Nephron (organoid): ENCODE measurements at regions not wholly inside any gene's neighbourhood (a gene's known extent, or its start where the extent isn't known, plus 50 kb on each side); places are given as distances from the start of the nearest gene placed in this dataset.

Source experiments
- H3K27ac Mint-ChIP-seq, 3 experiments: 2 replicates each; pipeline ENCODE4 v1.8.0; 2020; ENCODE audit warnings: mixed read lengths in 3 of 3, mild to moderate bottlenecking in 2 of 3, moderate library complexity in 1 of 3
- H3K27me3 Mint-ChIP-seq: 2 replicates; pipeline ENCODE4 v1.8.0; 2021; ENCODE audit warnings: low read depth, mild to moderate bottlenecking, moderate library complexity, mixed read lengths
- H3K36me3 Mint-ChIP-seq: 2 replicates; pipeline ENCODE4 v1.8.0; 2020; ENCODE audit warnings: low read depth, mixed read lengths
- H3K4me1 Mint-ChIP-seq: 2 replicates; pipeline ENCODE4 v1.8.0; 2020; ENCODE audit warnings: mixed read lengths
- H3K4me3 Mint-ChIP-seq, 3 experiments: 2 replicates each; pipeline ENCODE4 v1.8.0; 2020; ENCODE audit warnings: mild to moderate bottlenecking in 3 of 3, mixed read lengths in 3 of 3, moderate library complexity in 2 of 3
- H3K9me3 Mint-ChIP-seq: 2 replicates; pipeline ENCODE4 v1.8.0; 2020; ENCODE audit warnings: mixed read lengths
- TF ChIP-seq, protein P1 (sequence below), 3 experiments: fragments of 200-600 bp; sonication (generic); IDR thresholded peaks; one replicate each; pipeline ENCODE4 v1.5.0; 2021; ENCODE audit warnings: antibody characterized with exemption in 3 of 3; ENCODE audit not compliant: unreplicated experiment in 3 of 3

DNA sequence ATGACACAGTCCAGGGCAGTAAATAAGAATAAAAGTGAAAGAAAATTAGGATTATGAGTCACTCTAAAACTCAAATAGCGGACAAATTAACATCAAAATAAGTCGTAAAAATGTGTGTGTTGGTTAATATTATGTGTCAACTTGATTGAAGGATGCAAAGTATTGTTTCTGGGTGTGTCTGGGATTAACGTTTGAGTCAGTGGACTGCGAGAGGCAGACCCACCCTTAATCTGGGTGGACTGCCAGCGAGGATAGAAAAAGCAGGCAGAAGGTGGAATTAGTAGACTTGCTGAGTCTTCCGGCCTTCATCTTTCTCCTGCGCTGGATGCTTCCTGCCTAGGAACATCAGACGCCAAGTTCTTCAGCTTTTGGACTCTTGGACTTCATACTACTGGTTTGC lies 324.3 kb upstream of the PCDH10 start:
- H3K4me1 Mint-ChIP-seq, result no peaks in the 10 kb centered on the region
- no peaks in the 10 kb centered on the region for H3K36me3 Mint-ChIP-seq
- no peak overlapping the region for H3K4me3 Mint-ChIP-seq
- H3K9me3 Mint-ChIP-seq, result no peaks in the 10 kb centered on the region
- no peak overlapping the region for H3K27ac Mint-ChIP-seq
- no peaks in the 10 kb centered on the region for H3K27me3 Mint-ChIP-seq
- TF ChIP-seq, protein P1, sequence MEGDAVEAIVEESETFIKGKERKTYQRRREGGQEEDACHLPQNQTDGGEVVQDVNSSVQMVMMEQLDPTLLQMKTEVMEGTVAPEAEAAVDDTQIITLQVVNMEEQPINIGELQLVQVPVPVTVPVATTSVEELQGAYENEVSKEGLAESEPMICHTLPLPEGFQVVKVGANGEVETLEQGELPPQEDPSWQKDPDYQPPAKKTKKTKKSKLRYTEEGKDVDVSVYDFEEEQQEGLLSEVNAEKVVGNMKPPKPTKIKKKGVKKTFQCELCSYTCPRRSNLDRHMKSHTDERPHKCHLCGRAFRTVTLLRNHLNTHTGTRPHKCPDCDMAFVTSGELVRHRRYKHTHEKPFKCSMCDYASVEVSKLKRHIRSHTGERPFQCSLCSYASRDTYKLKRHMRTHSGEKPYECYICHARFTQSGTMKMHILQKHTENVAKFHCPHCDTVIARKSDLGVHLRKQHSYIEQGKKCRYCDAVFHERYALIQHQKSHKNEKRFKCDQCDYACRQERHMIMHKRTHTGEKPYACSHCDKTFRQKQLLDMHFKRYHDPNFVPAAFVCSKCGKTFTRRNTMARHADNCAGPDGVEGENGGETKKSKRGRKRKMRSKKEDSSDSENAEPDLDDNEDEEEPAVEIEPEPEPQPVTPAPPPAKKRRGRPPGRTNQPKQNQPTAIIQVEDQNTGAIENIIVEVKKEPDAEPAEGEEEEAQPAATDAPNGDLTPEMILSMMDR (IDR thresholded peaks at IDR 0.05; ENCODE audit: unreplicated experiment in 3 of 3), result no peak

DNA sequence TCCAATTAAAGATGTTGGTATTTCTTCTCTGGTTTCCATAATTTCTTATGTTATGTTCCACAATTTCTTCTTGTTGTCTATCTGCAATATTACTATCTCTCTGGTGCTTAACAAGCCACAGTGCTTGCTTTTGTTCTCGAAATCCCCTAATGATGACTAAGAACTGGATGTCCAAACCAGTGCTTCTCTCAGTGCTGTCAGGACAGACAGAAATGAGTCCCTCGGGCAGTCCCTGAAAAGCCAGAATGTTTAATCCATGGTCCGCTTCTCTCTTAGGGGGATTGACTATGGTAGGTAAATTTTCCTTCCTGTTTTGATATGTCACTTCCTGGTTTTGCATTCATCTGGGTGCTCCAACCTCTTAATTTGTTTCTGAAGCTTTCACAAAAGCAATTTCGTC lies 321.6 kb upstream of the PCDH10 start:
- TF ChIP-seq, protein P1 (IDR thresholded peaks at IDR 0.05; ENCODE audit: unreplicated experiment in 3 of 3), result no peak
- Mint-ChIP-seq H3K4me3 (no peak overlapping the region), H3K36me3 (no peaks in the 10 kb centered on the region), H3K27ac (no peak overlapping the region), H3K4me1 (no peaks in the 10 kb centered on the region), H3K9me3 (no peaks in the 10 kb centered on the region), H3K27me3 (no peaks in the 10 kb centered on the region)

DNA sequence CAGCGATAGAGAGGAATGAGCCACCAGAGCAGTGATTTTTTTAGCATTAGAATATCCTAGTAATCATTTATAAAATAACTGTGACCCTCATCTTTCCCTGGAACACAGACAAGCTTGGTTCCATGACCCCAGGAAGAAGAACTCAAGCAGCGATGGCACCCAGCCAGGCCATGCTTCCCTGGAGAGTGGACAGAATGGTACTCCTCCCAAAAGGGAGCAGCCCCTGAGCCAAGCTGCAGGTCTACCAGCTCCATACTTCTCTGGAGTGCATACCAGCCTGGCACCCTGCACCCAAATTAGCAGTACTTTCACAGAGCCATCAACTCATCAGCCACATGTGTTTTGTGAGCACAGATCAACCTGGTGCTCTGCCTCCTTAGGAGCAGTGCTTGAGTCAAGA lies 310.9 kb upstream of the PCDH10 start:
- H3K4me3 Mint-ChIP-seq, result no peak overlapping the region
- no peaks in the 10 kb centered on the region for H3K4me1 Mint-ChIP-seq
- H3K36me3 Mint-ChIP-seq, result no peaks in the 10 kb centered on the region
- peaks cover 21% of the 10 kb centered on the region for H3K9me3 Mint-ChIP-seq
- TF ChIP-seq, protein P1 (IDR thresholded peaks at IDR 0.05; ENCODE audit: unreplicated experiment in 3 of 3), result no peak
- H3K27me3 Mint-ChIP-seq, result no peaks in the 10 kb centered on the region
- H3K27ac Mint-ChIP-seq, result no peak overlapping the region

DNA sequence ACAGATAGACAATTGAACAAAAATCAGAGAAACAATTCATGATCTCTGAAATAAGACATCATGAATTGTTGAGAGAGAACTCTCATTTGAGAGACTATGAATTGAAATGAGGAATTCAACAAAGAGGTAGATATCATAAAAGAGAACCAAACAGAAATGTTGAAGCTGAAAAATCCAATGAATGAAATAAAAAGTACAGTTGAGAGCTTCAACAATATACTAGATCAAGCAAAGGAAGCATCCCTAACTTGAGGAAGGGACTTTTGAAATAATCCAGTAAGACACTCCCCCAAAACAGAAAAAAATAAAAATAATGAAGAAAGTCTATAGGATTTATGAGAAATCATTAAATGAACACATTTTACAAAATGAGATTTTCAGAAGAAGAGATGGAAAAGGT lies 310.0 kb upstream of the PCDH10 start:
- no peak overlapping the region for H3K27ac Mint-ChIP-seq
- TF ChIP-seq, protein P1 (IDR thresholded peaks at IDR 0.05; ENCODE audit: unreplicated experiment in 3 of 3), result no peak
- H3K4me3 Mint-ChIP-seq, result no peak overlapping the region
- peaks cover 21% of the 10 kb centered on the region for H3K9me3 Mint-ChIP-seq
- no peaks in the 10 kb centered on the region for H3K27me3 Mint-ChIP-seq
- H3K36me3 Mint-ChIP-seq, result no peaks in the 10 kb centered on the region
- no peaks in the 10 kb centered on the region for H3K4me1 Mint-ChIP-seq

DNA sequence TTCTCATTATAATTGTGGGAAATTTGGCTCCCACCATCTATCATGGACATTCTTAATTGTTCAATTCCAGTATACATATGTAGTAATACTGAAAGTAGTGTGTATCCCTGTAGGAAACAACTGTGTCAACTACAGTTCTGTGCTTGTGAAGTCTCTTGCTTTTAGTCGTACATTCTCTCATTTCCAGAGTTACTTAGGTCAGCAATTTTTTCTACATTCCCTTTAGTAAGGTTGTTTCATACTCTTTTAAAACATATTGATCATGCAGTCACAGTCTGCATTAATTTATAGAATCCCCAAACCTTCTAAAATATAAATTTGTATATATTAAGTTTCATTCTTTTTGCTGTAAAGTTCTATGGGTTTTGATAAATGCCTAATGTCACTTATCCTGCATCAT lies 289.2 kb upstream of the PCDH10 start:
- Mint-ChIP-seq H3K27me3 (no peaks in the 10 kb centered on the region), H3K9me3 (no peaks in the 10 kb centered on the region), H3K27ac (no peak overlapping the region), H3K36me3 (no peaks in the 10 kb centered on the region), H3K4me1 (no peaks in the 10 kb centered on the region), H3K4me3 (no peak overlapping the region)
- TF ChIP-seq, protein P1 (IDR thresholded peaks at IDR 0.05; ENCODE audit: unreplicated experiment in 3 of 3), result no peak

DNA sequence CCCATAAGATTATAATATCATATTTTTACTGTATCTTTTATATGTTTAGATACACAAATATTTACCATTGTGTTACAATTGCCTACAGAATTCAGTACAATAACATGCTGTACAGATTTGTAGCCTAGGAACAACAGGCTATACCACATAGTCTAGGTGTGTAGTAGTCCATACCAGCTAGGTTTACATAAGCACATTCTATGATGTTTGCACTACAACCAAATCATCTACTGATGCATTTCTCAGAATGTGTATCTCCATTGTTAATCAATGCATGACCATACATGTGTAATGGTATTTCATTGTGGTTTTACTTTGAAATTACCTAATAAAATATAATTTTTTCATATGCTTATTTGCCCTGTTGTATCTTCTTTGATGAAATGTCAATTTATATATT lies 288.1 kb upstream of the PCDH10 start:
- H3K4me3 Mint-ChIP-seq, result no peak overlapping the region
- H3K27ac Mint-ChIP-seq, result no peak overlapping the region
- H3K27me3 Mint-ChIP-seq, result no peaks in the 10 kb centered on the region

More for the DNA sequence above, 288.1 kb upstream of the PCDH10 start:
- Mint-ChIP-seq H3K4me1 (no peaks in the 10 kb centered on the region), H3K36me3 (no peaks in the 10 kb centered on the region), H3K9me3 (no peaks in the 10 kb centered on the region)
- TF ChIP-seq, protein P1 (IDR thresholded peaks at IDR 0.05; ENCODE audit: unreplicated experiment in 3 of 3), result no peak
